GM23248 (cell line): ENCODE measurements at regions not wholly inside any gene's neighbourhood (a gene's known extent, or its start where the extent isn't known, plus 50 kb on each side); places are given as distances from the start of the nearest gene placed in this dataset.

Experiments used
- EZH2 ChIP-seq: fragments of 200-600 bp; sonication (generic); IDR thresholded peaks from 2 replicates; pipeline ENCODE4 v1.6.1; 2018; ENCODE audit warnings: antibody characterized with exemption, mild to moderate bottlenecking; ENCODE audit not compliant: insufficient read depth, poor library complexity, severe bottlenecking
- EZH2phosphoT487 ChIP-seq: fragments of 200-600 bp; sonication (generic); IDR thresholded peaks from 2 replicates; pipeline ENCODE4 v1.6.1; 2018; ENCODE audit warnings: antibody characterized with exemption, moderate library complexity, mild to moderate bottlenecking, low read depth; ENCODE audit not compliant: insufficient read depth

DNA sequence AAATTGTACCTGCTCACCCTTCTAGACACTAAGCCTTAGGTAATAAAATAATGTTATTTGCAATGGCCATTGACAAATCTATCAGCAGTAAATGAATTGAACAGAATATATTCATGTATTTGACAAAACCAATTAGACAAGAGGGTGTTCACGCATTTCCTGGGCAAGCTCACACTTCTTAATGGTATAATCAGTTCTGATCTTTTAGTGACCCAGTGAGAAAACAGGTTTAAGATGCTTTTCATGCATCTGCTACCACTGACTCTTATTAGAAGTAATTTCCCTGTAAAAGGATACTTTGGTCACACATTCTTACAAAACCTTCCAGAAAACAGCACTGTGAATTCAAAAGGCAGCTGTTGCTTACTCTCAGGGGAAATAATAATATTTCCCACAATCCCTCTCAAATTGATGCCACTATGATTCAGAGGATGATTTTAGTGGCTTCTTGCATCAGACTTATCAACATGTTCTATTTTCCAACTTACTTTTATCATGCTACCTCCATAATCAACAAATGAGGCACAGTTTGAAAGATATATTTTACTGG is 313.9 kb upstream of the NWD2 start:
- TF ChIP-seq EZH2phosphoT487 (no peak), EZH2 (no peak)
